ENCODE measurements at regions not wholly inside any gene's neighbourhood (a gene's known extent, or its start where the extent isn't known, plus 50 kb on each side); places are given as distances from the start of the nearest gene placed in this dataset.

DNA sequence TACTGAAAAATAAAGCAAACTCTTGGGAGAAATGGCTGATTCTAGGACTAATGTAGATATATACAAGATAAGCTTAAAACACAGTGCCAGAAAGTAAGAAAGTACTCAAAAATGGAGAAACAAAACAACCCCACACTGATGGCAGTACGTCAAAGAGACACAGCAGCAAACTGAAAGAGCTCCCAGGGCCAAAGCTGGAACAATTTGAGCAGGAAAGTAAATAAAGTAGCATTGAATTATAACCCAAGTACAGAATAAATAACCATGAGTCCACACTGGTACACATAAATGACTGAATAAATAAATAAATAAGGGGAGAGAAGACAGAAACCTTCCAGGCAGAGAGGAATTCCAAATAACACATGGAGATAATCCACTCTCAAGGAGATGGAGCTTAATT is 120.9 kb downstream of the GLUL start:
- TF ChIP-seq, protein P1, sequence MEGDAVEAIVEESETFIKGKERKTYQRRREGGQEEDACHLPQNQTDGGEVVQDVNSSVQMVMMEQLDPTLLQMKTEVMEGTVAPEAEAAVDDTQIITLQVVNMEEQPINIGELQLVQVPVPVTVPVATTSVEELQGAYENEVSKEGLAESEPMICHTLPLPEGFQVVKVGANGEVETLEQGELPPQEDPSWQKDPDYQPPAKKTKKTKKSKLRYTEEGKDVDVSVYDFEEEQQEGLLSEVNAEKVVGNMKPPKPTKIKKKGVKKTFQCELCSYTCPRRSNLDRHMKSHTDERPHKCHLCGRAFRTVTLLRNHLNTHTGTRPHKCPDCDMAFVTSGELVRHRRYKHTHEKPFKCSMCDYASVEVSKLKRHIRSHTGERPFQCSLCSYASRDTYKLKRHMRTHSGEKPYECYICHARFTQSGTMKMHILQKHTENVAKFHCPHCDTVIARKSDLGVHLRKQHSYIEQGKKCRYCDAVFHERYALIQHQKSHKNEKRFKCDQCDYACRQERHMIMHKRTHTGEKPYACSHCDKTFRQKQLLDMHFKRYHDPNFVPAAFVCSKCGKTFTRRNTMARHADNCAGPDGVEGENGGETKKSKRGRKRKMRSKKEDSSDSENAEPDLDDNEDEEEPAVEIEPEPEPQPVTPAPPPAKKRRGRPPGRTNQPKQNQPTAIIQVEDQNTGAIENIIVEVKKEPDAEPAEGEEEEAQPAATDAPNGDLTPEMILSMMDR (IDR thresholded peaks at IDR 0.05) = no peak
- no peak for TF ChIP-seq EZH2 (IDR thresholded peaks at IDR 0.05; ENCODE audit: borderline replicate concordance, insufficient read depth, low read depth, low read length, poor library complexity, severe bottlenecking)

Measured in B cell (primary cell).